ENCODE measurements at regions not wholly inside any gene's neighbourhood (a gene's known extent, or its start where the extent isn't known, plus 50 kb on each side); places are given as distances from the start of the nearest gene placed in this dataset.
"Not testable (repeated sequence)": the region's sequence is repeated elsewhere in the genome, so short reads cannot be mapped to it uniquely, and the experiment has no call there.

- peaks cover 0 to 12% of the 10 kb centered on the region in 2 donors for H3K27me3 ChIP-seq
- no peak for TF ChIP-seq CTCF (IDR thresholded peaks at IDR 0.05)
- DNase-seq (no peak), ATAC-seq (no peak)
- no peaks in the 10 kb centered on the region for H3K4me1 ChIP-seq
- intact Hi-C loops (cut with DNase I): no loop called here
- H3K4me3 ChIP-seq: no peak overlapping the region
- H3K27ac ChIP-seq: no peak overlapping the region
- H3K9me3 ChIP-seq: no peaks in the 10 kb centered on the region
- H3K36me3 ChIP-seq: no peaks in the 10 kb centered on the region
These were observed 247.5 kb downstream of the CRLF2 start for GRCh38 chrX:964831-965416.

GRCh38 chrX:960821-961220, 251.6 kb downstream of the CRLF2 start:
- no peak for TF ChIP-seq CTCF (IDR thresholded peaks at IDR 0.05)
- no peak overlapping the region for H3K27ac ChIP-seq
- H3K36me3 ChIP-seq: no peaks in the 10 kb centered on the region
- no peaks in the 10 kb centered on the region for H3K4me1 ChIP-seq
- H3K9me3 ChIP-seq: peaks cover 0 to 2% of the 10 kb centered on the region in 2 donors
- DNase-seq (no peak), ATAC-seq (no peak)
- peaks cover 0 to 13% of the 10 kb centered on the region in 2 donors for H3K27me3 ChIP-seq
- no peak overlapping the region for H3K4me3 ChIP-seq
- intact Hi-C loops (cut with DNase I): no loop called here

- Histone ChIP-seq H3K4me3 (no peak overlapping the region), H3K27me3 (peaks cover 0 to 13% of the 10 kb centered on the region in 2 donors), H3K27ac (no peak overlapping the region), H3K4me1 (no peaks in the 10 kb centered on the region), H3K9me3 (peaks cover 0 to 5% of the 10 kb centered on the region in 2 donors), H3K36me3 (no peaks in the 10 kb centered on the region)
- no peak for TF ChIP-seq CTCF (IDR thresholded peaks at IDR 0.05)
- intact Hi-C loops (cut with DNase I): no loop called here
- DNase-seq (no peak), ATAC-seq (no peak)
These were observed 252.9 kb downstream of the CRLF2 start for GRCh38 chrX:959595-959994.

GRCh38 chrX:955168-955781, 257.2 kb downstream of the CRLF2 start:
- DNase-seq; H3K36me3 ChIP-seq; intact Hi-C loops (cut with DNase I); H3K9me3 ChIP-seq; H3K27me3 ChIP-seq; H3K27ac ChIP-seq; H3K4me1 ChIP-seq; ATAC-seq; H3K4me3 ChIP-seq: not testable (repeated sequence)

- no peak for TF ChIP-seq CTCF (IDR thresholded peaks at IDR 0.05)
- H3K4me3 ChIP-seq: no peak overlapping the region
- H3K9me3 ChIP-seq: peaks cover 0 to 5% of the 10 kb centered on the region in 2 donors
- no peaks in the 10 kb centered on the region for H3K27me3 ChIP-seq
- intact Hi-C loops (cut with DNase I): no loop called here
- H3K36me3 ChIP-seq: no peaks in the 10 kb centered on the region
- DNase-seq (no peak), ATAC-seq (no peak)
- H3K27ac ChIP-seq: no peak overlapping the region
- no peaks in the 10 kb centered on the region for H3K4me1 ChIP-seq
These were observed 258.5 kb downstream of the CRLF2 start for GRCh38 chrX:953879-954482.
